ENCODE measurements at regions not wholly inside any gene's neighbourhood (a gene's known extent, or its start where the extent isn't known, plus 50 kb on each side); places are given as distances from the start of the nearest gene placed in this dataset.

DNA sequence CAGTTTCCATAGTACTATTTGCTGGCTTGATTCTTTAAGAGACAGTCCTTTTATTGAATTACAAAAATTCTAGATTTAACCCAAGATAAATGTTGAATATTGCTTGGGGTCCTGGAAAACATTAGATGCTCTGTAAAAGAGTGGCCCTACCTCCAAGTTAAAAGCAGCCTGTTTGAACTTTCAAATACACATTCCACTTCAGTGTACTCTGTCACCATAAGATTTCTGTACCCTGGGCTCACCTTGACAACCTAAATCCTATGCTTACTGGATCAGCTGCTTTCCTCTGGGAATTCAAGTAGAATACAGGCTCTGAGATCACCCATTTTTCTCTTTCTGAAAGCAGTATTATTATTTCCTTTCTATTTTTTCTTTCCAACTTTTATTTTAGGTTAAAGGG, 107.7 kb upstream of the DCN start:
- TF ChIP-seq EZH2 (optimal IDR thresholded peaks at IDR 0.05; ENCODE audit: low read depth, low read length) = no peak
- TF ChIP-seq, protein P1, sequence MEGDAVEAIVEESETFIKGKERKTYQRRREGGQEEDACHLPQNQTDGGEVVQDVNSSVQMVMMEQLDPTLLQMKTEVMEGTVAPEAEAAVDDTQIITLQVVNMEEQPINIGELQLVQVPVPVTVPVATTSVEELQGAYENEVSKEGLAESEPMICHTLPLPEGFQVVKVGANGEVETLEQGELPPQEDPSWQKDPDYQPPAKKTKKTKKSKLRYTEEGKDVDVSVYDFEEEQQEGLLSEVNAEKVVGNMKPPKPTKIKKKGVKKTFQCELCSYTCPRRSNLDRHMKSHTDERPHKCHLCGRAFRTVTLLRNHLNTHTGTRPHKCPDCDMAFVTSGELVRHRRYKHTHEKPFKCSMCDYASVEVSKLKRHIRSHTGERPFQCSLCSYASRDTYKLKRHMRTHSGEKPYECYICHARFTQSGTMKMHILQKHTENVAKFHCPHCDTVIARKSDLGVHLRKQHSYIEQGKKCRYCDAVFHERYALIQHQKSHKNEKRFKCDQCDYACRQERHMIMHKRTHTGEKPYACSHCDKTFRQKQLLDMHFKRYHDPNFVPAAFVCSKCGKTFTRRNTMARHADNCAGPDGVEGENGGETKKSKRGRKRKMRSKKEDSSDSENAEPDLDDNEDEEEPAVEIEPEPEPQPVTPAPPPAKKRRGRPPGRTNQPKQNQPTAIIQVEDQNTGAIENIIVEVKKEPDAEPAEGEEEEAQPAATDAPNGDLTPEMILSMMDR (IDR thresholded peaks at IDR 0.05; ENCODE audit: low read length) = no peak
- TF ChIP-seq EZH2phosphoT487 (IDR thresholded peaks at IDR 0.05; ENCODE audit: low read length) = no peak
